Prostate gland (tissue), 2 donors: ENCODE measurements at regions not wholly inside any gene's neighbourhood (a gene's known extent, or its start where the extent isn't known, plus 50 kb on each side); places are given as distances from the start of the nearest gene placed in this dataset.

Experiments
- POLR2AphosphoS5 ChIP-seq: sonication (generic); formaldehyde crosslinking; IDR thresholded peaks from one replicate; pipeline ENCODE4 v1.6.1; 2017; ENCODE audit warnings: antibody characterized with exemption
- TF ChIP-seq, protein P1 (sequence below), 4 experiments: fragments of 200-600 bp in 2 of 4; fragments of 450-650 bp in 2 of 4; sonication (generic) in 2 of 4; IDR thresholded peaks; 1 replicate in 3 of 4; 2 replicates in 1 of 4; pipeline ENCODE4 v1.5.1; 2016 to 2019; ENCODE audit warnings: antibody characterized with exemption in 4 of 4, mild to moderate bottlenecking in 2 of 4, moderate library complexity in 2 of 4

DNA sequence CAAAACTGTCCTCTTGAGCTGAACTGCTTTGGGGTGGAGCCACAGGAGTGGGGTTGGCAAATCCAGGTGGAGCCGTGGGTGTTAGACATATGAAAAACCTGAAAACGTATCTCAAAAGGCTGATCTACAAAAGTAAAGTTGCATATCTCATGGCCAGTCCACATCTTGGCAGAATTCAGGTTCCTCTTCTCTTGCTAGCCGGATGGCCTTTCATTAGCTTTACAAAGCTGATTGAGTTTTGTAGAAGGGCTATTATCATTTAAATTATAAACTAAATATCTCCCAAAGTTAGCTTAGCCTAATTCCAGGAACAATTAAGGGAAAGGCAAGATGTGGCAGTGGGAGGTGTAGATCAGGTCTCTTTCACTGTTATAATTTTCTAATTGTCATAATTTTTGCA lies 1427.7 kb downstream of the EFNB2 start:
- TF ChIP-seq, protein P1, sequence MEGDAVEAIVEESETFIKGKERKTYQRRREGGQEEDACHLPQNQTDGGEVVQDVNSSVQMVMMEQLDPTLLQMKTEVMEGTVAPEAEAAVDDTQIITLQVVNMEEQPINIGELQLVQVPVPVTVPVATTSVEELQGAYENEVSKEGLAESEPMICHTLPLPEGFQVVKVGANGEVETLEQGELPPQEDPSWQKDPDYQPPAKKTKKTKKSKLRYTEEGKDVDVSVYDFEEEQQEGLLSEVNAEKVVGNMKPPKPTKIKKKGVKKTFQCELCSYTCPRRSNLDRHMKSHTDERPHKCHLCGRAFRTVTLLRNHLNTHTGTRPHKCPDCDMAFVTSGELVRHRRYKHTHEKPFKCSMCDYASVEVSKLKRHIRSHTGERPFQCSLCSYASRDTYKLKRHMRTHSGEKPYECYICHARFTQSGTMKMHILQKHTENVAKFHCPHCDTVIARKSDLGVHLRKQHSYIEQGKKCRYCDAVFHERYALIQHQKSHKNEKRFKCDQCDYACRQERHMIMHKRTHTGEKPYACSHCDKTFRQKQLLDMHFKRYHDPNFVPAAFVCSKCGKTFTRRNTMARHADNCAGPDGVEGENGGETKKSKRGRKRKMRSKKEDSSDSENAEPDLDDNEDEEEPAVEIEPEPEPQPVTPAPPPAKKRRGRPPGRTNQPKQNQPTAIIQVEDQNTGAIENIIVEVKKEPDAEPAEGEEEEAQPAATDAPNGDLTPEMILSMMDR (IDR thresholded peaks at IDR 0.05), result no peak
- TF ChIP-seq POLR2AphosphoS5, result no peak
